ENCODE measurements at regions not wholly inside any gene's neighbourhood (a gene's known extent, or its start where the extent isn't known, plus 50 kb on each side); places are given as distances from the start of the nearest gene placed in this dataset.

DNA sequence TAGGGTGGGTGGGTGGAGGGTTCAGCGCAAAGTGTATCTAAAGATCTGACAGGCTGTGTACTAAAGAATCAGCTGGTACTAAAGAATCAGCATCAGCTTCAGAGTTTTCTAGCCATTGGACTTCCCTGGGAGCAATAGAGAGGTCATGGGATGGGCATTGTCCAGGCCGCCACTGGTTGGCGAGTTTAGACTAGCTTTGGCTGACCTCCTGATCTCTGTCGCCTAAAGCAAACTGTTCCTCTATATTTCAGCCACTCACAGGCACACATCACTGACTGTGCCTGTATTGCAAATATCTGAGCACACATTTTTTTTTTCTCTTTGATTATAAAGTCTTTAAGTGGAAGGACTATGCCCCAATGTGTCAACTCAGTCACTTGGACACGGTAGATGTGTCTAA, 267.8 kb upstream of the SKOR2 start:
- TF ChIP-seq, protein P1, sequence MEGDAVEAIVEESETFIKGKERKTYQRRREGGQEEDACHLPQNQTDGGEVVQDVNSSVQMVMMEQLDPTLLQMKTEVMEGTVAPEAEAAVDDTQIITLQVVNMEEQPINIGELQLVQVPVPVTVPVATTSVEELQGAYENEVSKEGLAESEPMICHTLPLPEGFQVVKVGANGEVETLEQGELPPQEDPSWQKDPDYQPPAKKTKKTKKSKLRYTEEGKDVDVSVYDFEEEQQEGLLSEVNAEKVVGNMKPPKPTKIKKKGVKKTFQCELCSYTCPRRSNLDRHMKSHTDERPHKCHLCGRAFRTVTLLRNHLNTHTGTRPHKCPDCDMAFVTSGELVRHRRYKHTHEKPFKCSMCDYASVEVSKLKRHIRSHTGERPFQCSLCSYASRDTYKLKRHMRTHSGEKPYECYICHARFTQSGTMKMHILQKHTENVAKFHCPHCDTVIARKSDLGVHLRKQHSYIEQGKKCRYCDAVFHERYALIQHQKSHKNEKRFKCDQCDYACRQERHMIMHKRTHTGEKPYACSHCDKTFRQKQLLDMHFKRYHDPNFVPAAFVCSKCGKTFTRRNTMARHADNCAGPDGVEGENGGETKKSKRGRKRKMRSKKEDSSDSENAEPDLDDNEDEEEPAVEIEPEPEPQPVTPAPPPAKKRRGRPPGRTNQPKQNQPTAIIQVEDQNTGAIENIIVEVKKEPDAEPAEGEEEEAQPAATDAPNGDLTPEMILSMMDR (IDR thresholded peaks at IDR 0.05), result no peak
- no peak for TF ChIP-seq POLR2A (IDR thresholded peaks at IDR 0.05)
- no peak for TF ChIP-seq POLR2AphosphoS5 (IDR thresholded peaks at IDR 0.05; ENCODE audit: insufficient read depth in 1 of 2, low read depth in 1 of 2)

All from vagina (tissue), 2 donors.